H1 (cell line): ENCODE measurements at regions not wholly inside any gene's neighbourhood (a gene's known extent, or its start where the extent isn't known, plus 50 kb on each side); places are given as distances from the start of the nearest gene placed in this dataset.

ENCODE experiments used
- CTCF ChIA-PET: fragments of 300-600 bp; sonication (Branson Sonifier 250); formaldehyde crosslinking; loops from one replicate; lab custom pipeline; 2021; ENCODE audit not compliant: partially characterized antibody; lab: Charles Lee
- POLR2A ChIA-PET: fragments of 300-600 bp; sonication (Branson Sonifier 250); formaldehyde crosslinking; loops from one replicate; lab custom pipeline; 2021; ENCODE audit warnings: inconsistent platforms; ENCODE audit not compliant: partially characterized antibody; lab: Charles Lee
- DNase-seq, 2 experiments: peaks; one replicate each; pipeline versions ENCODE4 v3.0.0 to v3.0.0-alpha.2; 2010 to 2022; ENCODE audit warnings: low spot score in 2 of 2, low read depth in 1 of 2, mixed read lengths in 1 of 2
- FAIRE-seq: peaks from 2 replicates; lab custom pipeline; 2011; peaks lifted over from hg19 to GRCh38; lab: Jason Lieb, UNC
- H2AFZ ChIP-seq: 2 replicates; pipeline ENCODE4 v1.8.1; 2012; ENCODE audit warnings: low read length, inconsistent platforms
- H2AK5ac ChIP-seq: 2 replicates; pipeline ENCODE4 v1.6.1; 2013; ENCODE audit warnings: low read depth, low read length
- H2BK120ac ChIP-seq: replicated peaks from 2 replicates; pipeline ENCODE3; 2013; ENCODE audit warnings: low read depth, low read length, inconsistent platforms
- H2BK12ac ChIP-seq: 2 replicates; pipeline ENCODE4 v1.6.1; 2013; ENCODE audit warnings: low read depth, low read length
- H2BK15ac ChIP-seq: 2 replicates; pipeline ENCODE4 v1.6.1; 2013; ENCODE audit warnings: low read length
- H2BK20ac ChIP-seq: 2 replicates; pipeline ENCODE4 v1.6.1; 2013; ENCODE audit warnings: low read length
- H2BK5ac ChIP-seq: 2 replicates; pipeline ENCODE4 v1.6.1; 2013; ENCODE audit warnings: low read depth, low read length
- H3K14ac ChIP-seq: 2 replicates; pipeline ENCODE4 v1.6.1; 2013; ENCODE audit warnings: inconsistent platforms; ENCODE audit not compliant: insufficient read length
- H3K18ac ChIP-seq: 2 replicates; pipeline ENCODE4 v1.6.1; 2013; ENCODE audit warnings: low read length; ENCODE audit errors: extremely low read depth
- H3K23ac ChIP-seq: 2 replicates; pipeline ENCODE4 v1.6.1; 2013; ENCODE audit warnings: inconsistent platforms; ENCODE audit not compliant: insufficient read length
- H3K23me2 ChIP-seq: 2 replicates; pipeline ENCODE4 v1.6.1; 2013; ENCODE audit warnings: low read depth, low read length
- H3K27ac ChIP-seq: 2 replicates; pipeline ENCODE4 v1.6.1; 2011; ENCODE audit warnings: low read depth, low read length, inconsistent platforms
- H3K27me3 ChIP-seq, 4 experiments: replicated peaks in 1 of 4; 1 replicate in 1 of 4; 2 replicates in 3 of 4; pipeline versions ENCODE4 v1.6.1 to v1.8.1; 2011 to 2013; ENCODE audit warnings: low read length in 3 of 4, mild to moderate bottlenecking in 3 of 4, inconsistent platforms in 2 of 4, mixed read lengths in 2 of 4, moderate library complexity in 1 of 4; ENCODE audit not compliant: control insufficient read depth in 3 of 4, insufficient read depth in 3 of 4; ENCODE audit errors: extremely low read depth in 1 of 4
- H3K36me3 ChIP-seq, 4 experiments: 2 replicates each; pipeline versions ENCODE4 v1.6.1 to v1.8.1; 2011 to 2013; ENCODE audit warnings: mild to moderate bottlenecking in 4 of 4, low read length in 3 of 4, moderate library complexity in 2 of 4, control low read depth in 1 of 4, inconsistent platforms in 1 of 4; ENCODE audit not compliant: insufficient read depth in 4 of 4, control insufficient read depth in 2 of 4
- H3K4ac ChIP-seq: replicated peaks from 2 replicates; pipeline ENCODE3; 2013; ENCODE audit warnings: low read length, low read depth, mixed read lengths, inconsistent platforms; ENCODE audit not compliant: insufficient read length
- H3K4me1 ChIP-seq, 4 experiments: replicated peaks in 1 of 4; 1 replicate in 1 of 4; 2 replicates in 3 of 4; pipeline versions ENCODE4 v1.6.1 to v1.8.1; 2011 to 2013; ENCODE audit warnings: low read length in 3 of 4, inconsistent platforms in 2 of 4, mixed read lengths in 1 of 4; ENCODE audit not compliant: insufficient read depth in 4 of 4, control insufficient read depth in 3 of 4
- H3K4me2 ChIP-seq, 2 experiments: 2 replicates each; pipeline versions ENCODE4 v1.6.1 to v1.8.1; 2011 to 2013; ENCODE audit warnings: low read depth in 2 of 2, low read length in 2 of 2, control low read depth in 1 of 2, inconsistent platforms in 1 of 2, mild to moderate bottlenecking in 1 of 2; ENCODE audit not compliant: insufficient read depth in 1 of 2
- H3K4me3 ChIP-seq, 4 experiments: fragments of 200-600, 300-600 bp in 1 of 4; sonication (generic), shearing (Covaris generic), sonication (Bioruptor Twin) in 1 of 4; 2 replicates each; pipeline versions ENCODE4 v1.5.1 to v1.8.1; 2011 to 2016; ENCODE audit warnings: low read length in 4 of 4, low read depth in 3 of 4, control low read depth in 2 of 4, inconsistent platforms in 2 of 4, mild to moderate bottlenecking in 2 of 4, mixed read lengths in 1 of 4, moderate library complexity in 1 of 4; ENCODE audit not compliant: insufficient read depth in 2 of 4; ENCODE audit errors: extremely low read depth in 1 of 4
- H3K56ac ChIP-seq: replicated peaks from 2 replicates; pipeline ENCODE3; 2013; ENCODE audit warnings: low read depth, mild to moderate bottlenecking, mixed read lengths, low read length, inconsistent platforms; ENCODE audit not compliant: insufficient read length
- H3K79me1 ChIP-seq: 2 replicates; pipeline ENCODE4 v1.6.1; 2013; ENCODE audit warnings: low read depth, low read length, control low read depth
- H3K79me2 ChIP-seq, 2 experiments: 2 replicates each; pipeline versions ENCODE4 v1.6.1 to v1.8.1; 2012 to 2013; ENCODE audit warnings: low read length in 2 of 2, mild to moderate bottlenecking in 2 of 2, inconsistent platforms in 1 of 2; ENCODE audit not compliant: insufficient read depth in 2 of 2, control insufficient read depth in 1 of 2
- H3K9ac ChIP-seq, 4 experiments: replicated peaks in 1 of 4; 1 replicate in 1 of 4; 2 replicates in 3 of 4; pipeline versions ENCODE4 v1.6.1 to v1.8.1; 2011 to 2013; ENCODE audit warnings: low read depth in 3 of 4, low read length in 3 of 4, control low read depth in 2 of 4, mild to moderate bottlenecking in 2 of 4, moderate library complexity in 2 of 4, inconsistent platforms in 1 of 4; ENCODE audit errors: extremely low read depth in 1 of 4
- H3K9me3 ChIP-seq, 2 experiments: 2 replicates each; pipeline versions ENCODE4 v1.6.1 to v1.8.1; 2012 to 2013; ENCODE audit warnings: mild to moderate bottlenecking in 2 of 2, moderate library complexity in 2 of 2, control low read depth in 1 of 2, inconsistent platforms in 1 of 2, low read depth in 1 of 2, low read length in 1 of 2, mixed read lengths in 1 of 2; ENCODE audit not compliant: insufficient read depth in 2 of 2
- H4K20me1 ChIP-seq, 2 experiments: replicated peaks in 1 of 2; 2 replicates each; pipeline versions ENCODE3 to v1.8.1; 2011 to 2013; ENCODE audit warnings: inconsistent platforms in 2 of 2, low read length in 2 of 2, mild to moderate bottlenecking in 1 of 2; ENCODE audit not compliant: insufficient read depth in 2 of 2, control insufficient read depth in 1 of 2
- H4K5ac ChIP-seq: 2 replicates; pipeline ENCODE4 v1.6.1; 2013; ENCODE audit warnings: low read length, low read depth, mixed read lengths, inconsistent platforms; ENCODE audit not compliant: insufficient read length
- H4K8ac ChIP-seq: 2 replicates; pipeline ENCODE4 v1.8.0; 2013; ENCODE audit warnings: mild to moderate bottlenecking, moderate library complexity, low read length, inconsistent platforms; ENCODE audit not compliant: insufficient read depth; ENCODE audit errors: extremely low read depth
- H4K91ac ChIP-seq: replicated peaks from 2 replicates; pipeline ENCODE3; 2013; ENCODE audit warnings: low read length, mixed read lengths, inconsistent platforms; ENCODE audit not compliant: insufficient read length
- CHD2 ChIP-seq: IDR thresholded peaks from 2 replicates; pipeline ENCODE4 v1.6.1; 2012; ENCODE audit warnings: low read length, improper control_type of control experiment
- EP300 ChIP-seq, 2 experiments: IDR thresholded peaks; 1 replicate in 1 of 2; 2 replicates in 1 of 2; pipeline ENCODE4 v1.6.1; 2011 to 2012; ENCODE audit warnings: low read depth in 2 of 2, low read length in 2 of 2, mild to moderate bottlenecking in 2 of 2, borderline replicate concordance in 1 of 2, inconsistent platforms in 1 of 2, moderate library complexity in 1 of 2
- GABPA ChIP-seq: IDR thresholded peaks from 2 replicates; pipeline ENCODE4 v1.6.1; 2011; ENCODE audit warnings: mild to moderate bottlenecking, low read length, moderate library complexity, borderline replicate concordance; ENCODE audit not compliant: insufficient read depth
- GTF2F1 ChIP-seq: IDR thresholded peaks from 2 replicates; pipeline ENCODE4 v1.6.1; 2012; ENCODE audit warnings: low read depth, low read length, improper control_type of control experiment, borderline replicate concordance
- KDM1A ChIP-seq: fragments of 200-600, 300-600 bp; sonication (generic); IDR thresholded peaks from 2 replicates; pipeline ENCODE4 v1.7.1; 2016; ENCODE audit warnings: mild to moderate bottlenecking, low read length, borderline replicate concordance
- KDM5A ChIP-seq: fragments of 200-600 bp; IDR thresholded peaks from 2 replicates; pipeline ENCODE4 v1.7.1; 2012; ENCODE audit warnings: mild to moderate bottlenecking, low read length, inconsistent platforms, mixed read lengths
- POLR2AphosphoS5 ChIP-seq: IDR thresholded peaks from 2 replicates; pipeline ENCODE4 v1.6.1; 2011; ENCODE audit warnings: low read depth, low read length
- POU5F1 ChIP-seq: IDR thresholded peaks from 2 replicates; pipeline ENCODE4 v1.6.1; 2011; ENCODE audit warnings: low read depth, mild to moderate bottlenecking, low read length, moderate library complexity
- RAD21 ChIP-seq, 2 experiments: IDR thresholded peaks in 1 of 2; conservative IDR thresholded peaks in 1 of 2; 2 replicates each; pipeline ENCODE4 v1.6.1; 2011; ENCODE audit warnings: low read depth in 2 of 2, low read length in 2 of 2, improper control_type of control experiment in 1 of 2, inconsistent platforms in 1 of 2, mild to moderate bottlenecking in 1 of 2, moderate library complexity in 1 of 2
- SIN3A ChIP-seq, 2 experiments: IDR thresholded peaks in 1 of 2; conservative IDR thresholded peaks in 1 of 2; 2 replicates each; pipeline ENCODE4 v1.6.1; 2011 to 2012; ENCODE audit warnings: low read length in 2 of 2, improper control_type of control experiment in 1 of 2, low read depth in 1 of 2, mild to moderate bottlenecking in 1 of 2
- SIRT6 ChIP-seq: IDR thresholded peaks from one replicate; pipeline ENCODE4 v1.7.1; 2012; ENCODE audit warnings: low read length, inconsistent platforms
- TAF1 ChIP-seq: IDR thresholded peaks from 2 replicates; pipeline ENCODE4 v1.6.1; 2011; ENCODE audit warnings: mild to moderate bottlenecking, low read depth, low read length
- YY1 ChIP-seq: IDR thresholded peaks from 2 replicates; pipeline ENCODE4 v1.6.1; 2011; ENCODE audit warnings: low read depth, mild to moderate bottlenecking, low read length
- WGBS, 2 experiments: shearing (Covaris generic) in 1 of 2; methylation state at CpG; one replicate each; pipeline versions ENCODE4 v1.1.6 to v1.1.7; 2013 to 2015; ENCODE audit warnings: low lambda C conversion rate in 2 of 2, mixed read lengths in 2 of 2, inconsistent platforms in 1 of 2, low coverage in 1 of 2, missing lambda C conversion rate in 1 of 2; ENCODE audit not compliant: insufficient replicate concordance in 2 of 2, insufficient coverage in 1 of 2, insufficient read length in 1 of 2; ENCODE audit errors: extremely low coverage in 1 of 2, missing lambda C conversion rate in 1 of 2; 5-methylcytosine and 5-hydroxymethylcytosine counted together
- TF ChIP-seq, protein P1 (sequence below): IDR thresholded peaks from 2 replicates; pipeline ENCODE4 v1.6.1; 2011; ENCODE audit warnings: low read length, improper control_type of control experiment

DNA sequence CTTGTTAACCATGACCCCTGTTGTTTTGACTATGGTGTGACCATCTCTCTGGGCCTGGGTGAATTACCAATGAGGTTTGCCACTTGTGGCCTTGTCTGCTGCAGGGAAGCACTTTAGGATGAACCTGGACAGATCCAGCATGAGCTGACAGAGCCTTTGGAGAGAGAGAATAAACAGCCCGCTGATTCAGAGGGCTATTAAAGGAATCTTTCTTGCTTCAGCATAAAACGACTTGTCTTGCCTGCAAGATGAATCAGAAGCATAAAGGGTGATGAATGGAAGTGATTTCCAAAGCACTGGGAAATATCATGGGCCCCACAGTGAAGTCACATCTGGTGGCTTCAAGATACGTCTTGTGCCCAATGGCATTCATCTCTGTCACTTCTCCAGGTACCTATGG lies 69.0 kb upstream of the WSCD2 start:
- WGBS, 2 experiments, result 83% methylated on average over 3 of the region's 3 CpGs; no CpG with 5 or more reads in 1 of the 2 experiments
- Histone ChIP-seq H3K23me2 (no peaks in the 10 kb centered on the region), H3K23ac (no peak overlapping the region), H3K27ac (no peak overlapping the region), H3K4me3 (no peak overlapping the region), H3K14ac (no peak overlapping the region), H3K79me2 (no peaks in the 10 kb centered on the region), H4K91ac (no peak overlapping the region), H4K20me1 (no peaks in the 10 kb centered on the region), H3K9ac (no peak overlapping the region), H3K18ac (no peak overlapping the region), H2BK12ac (no peak overlapping the region), H3K9me3 (no peaks in the 10 kb centered on the region), H3K36me3 (no peaks in the 10 kb centered on the region), H2BK120ac (no peak overlapping the region), H3K56ac (no peak overlapping the region), H4K8ac (no peak overlapping the region), H2AK5ac (no peak overlapping the region), H3K79me1 (no peaks in the 10 kb centered on the region), H3K27me3 (no peaks in the 10 kb centered on the region; a peak in 2 of 7 replicates), H3K4me2 (no peak overlapping the region), H2BK20ac (no peak overlapping the region), H3K4ac (no peak overlapping the region), H2AFZ (no peak overlapping the region), H4K5ac (no peak overlapping the region), H2BK5ac (no peak overlapping the region), H3K4me1 (peaks cover 0 to 2% (median under 1%) of the 10 kb centered on the region in 4 experiments; a peak in 3 of 7 replicates), H2BK15ac (no peak overlapping the region)
- no peak for DNase-seq
- CTCF ChIA-PET, result interaction anchor here (0.6 to 3.1 kb wide), 4 partner anchors 19 to 435 kb away, joined by 3 to 8 read pairs (median 4); no protein-coding TSS in a partner anchor
- POLR2A ChIA-PET, result no interaction called here
- FAIRE-seq, result no peak
- TF ChIP-seq KDM5A, result no peak
- TF ChIP-seq POU5F1, result no peak
- no peak for TF ChIP-seq RAD21 (IDR thresholded peaks at IDR 0.05 in 1 of 2, conservative IDR thresholded peaks at IDR 0.05 in 1 of 2; ENCODE audit: low read depth in 2 of 2, low read length in 2 of 2)
- no peak for TF ChIP-seq EP300 (IDR thresholded peaks at IDR 0.05; ENCODE audit: borderline replicate concordance in 1 of 2, low read depth in 2 of 2, low read length in 2 of 2)
- TF ChIP-seq SIRT6, result no peak
- TF ChIP-seq CHD2, result no peak
- TF ChIP-seq, protein P1, sequence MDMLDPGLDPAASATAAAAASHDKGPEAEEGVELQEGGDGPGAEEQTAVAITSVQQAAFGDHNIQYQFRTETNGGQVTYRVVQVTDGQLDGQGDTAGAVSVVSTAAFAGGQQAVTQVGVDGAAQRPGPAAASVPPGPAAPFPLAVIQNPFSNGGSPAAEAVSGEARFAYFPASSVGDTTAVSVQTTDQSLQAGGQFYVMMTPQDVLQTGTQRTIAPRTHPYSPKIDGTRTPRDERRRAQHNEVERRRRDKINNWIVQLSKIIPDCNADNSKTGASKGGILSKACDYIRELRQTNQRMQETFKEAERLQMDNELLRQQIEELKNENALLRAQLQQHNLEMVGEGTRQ, result no peak
- no peak for TF ChIP-seq TAF1
- no peak for TF ChIP-seq SIN3A (conservative IDR thresholded peaks at IDR 0.05 in 1 of 2, IDR thresholded peaks at IDR 0.05 in 1 of 2; ENCODE audit: low read depth in 1 of 2, low read length in 2 of 2)
- no peak for TF ChIP-seq GTF2F1
- TF ChIP-seq KDM1A, result no peak
- TF ChIP-seq YY1, result no peak
- TF ChIP-seq GABPA, result no peak
- TF ChIP-seq POLR2AphosphoS5, result no peak
